Hematopoietic multipotent progenitor cell treated with erythropoietin and hydrocortisone succinate and interleukin-3 and kit ligand, for 8 days (in vitro differentiated cells): ENCODE measurements at regions not wholly inside any gene's neighbourhood (a gene's known extent, or its start where the extent isn't known, plus 50 kb on each side); places are given as distances from the start of the nearest gene placed in this dataset.
"Not testable (repeated sequence)": the region's sequence is repeated elsewhere in the genome, so short reads cannot be mapped to it uniquely, and the experiment has no call there.

Source experiments
- DNase-seq: peaks from one replicate; pipeline ENCODE4 v3.0.0-alpha.2; 2015

DNA sequence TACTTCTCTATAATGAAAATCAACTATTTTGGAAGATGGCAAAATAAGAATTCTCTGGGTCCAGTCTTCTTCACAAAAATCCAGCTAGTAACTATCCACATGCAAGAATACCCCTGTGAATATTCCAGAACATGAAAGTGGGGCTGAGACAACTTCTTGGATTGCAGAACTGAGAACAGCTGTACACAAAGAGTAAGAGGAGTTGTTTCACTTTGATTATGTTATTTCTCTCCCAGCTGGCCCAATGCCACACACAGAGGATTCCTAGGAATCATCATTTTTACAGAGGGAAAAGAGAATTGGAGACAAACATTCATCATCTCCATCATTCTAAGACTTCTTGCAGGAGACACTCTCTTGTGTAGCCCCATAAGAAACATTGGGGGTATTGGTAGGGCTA is 782.2 kb upstream of the LCORL start:
- DNase-seq, result no peak

DNA sequence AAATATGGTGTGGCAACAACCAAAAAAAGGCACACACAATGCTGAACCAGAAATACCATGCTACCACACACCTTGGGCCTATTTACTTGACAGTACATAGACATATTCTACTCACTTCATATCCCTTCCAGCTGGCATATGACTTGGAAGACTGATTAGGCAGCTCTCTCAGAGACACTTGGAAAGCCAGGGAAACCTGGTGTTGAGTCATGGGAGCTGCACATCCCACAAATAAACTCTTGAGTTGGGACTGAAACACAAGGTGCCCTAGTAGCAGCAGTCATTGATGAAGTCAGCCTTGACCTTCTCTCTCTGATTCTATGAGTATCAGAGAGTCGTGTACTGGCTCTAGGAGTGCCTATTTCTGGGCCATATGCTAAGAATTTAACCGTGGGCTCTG is 776.6 kb upstream of the LCORL start:
- no peak for DNase-seq

DNA sequence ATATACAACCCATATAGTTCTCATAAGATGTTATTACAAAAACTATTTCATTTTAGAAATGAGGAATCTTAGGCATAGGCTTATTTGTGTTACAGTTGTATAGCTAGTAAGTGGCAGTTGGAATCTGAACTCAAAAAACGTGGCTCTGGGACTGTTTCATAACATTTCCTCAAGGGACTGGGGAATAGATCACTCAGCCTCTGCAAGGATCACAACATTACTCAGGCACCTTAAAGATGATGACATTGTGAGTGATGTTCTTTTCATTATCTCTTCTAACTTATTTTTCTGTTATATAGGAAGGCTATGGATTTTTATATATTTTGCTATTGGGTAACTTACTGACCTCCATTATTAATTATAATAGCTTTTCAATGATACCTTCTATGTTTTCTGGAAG is 774.2 kb upstream of the LCORL start:
- DNase-seq, result no peak

GRCh38 chr4:18777190-18777930 is 755.8 kb upstream of the LCORL start:
- no peak for DNase-seq

DNA sequence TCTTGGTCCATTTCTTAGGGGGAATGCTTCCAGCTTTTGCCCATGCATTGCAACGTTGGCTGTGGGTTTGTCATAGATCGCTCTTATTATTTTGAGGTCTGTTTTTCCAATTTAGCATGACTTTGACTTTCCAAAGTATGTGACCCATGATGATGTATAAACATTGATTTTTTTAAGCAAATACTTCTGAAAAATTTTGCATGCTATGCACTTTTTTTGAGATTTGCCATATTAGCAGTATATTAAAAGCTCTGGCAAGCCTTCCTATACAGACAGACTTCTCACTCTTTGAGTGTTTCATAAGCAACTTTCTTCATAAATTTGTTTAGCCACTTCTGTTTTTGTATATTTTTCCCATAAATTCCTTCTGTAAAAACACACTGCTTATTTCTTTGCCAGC is 746.4 kb upstream of the LCORL start:
- no peak for DNase-seq

- DNase-seq, result no peak
These were observed 735.1 kb upstream of the LCORL start for GRCh38 chr4:18756671-18757070.

DNA sequence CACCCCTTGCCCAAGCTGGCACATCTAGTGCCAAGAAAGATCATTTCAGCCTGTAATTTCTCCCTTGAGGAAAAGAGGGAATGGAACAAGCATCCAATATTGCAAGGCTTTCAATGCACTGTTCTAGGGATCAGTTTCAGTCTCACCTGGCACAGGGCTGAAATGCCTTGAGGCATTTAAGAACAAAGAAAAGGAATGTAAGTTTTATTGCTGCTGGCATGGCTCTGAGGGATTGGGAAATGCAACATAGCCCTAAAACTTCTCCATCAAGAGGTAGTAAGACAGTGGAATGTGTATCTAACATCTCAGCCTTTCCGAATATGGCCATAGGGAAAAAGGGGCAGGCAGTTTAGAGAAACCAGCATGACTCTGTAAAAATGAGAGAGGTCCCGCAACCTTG is 732.6 kb upstream of the LCORL start:
- DNase-seq, result no peak

DNA sequence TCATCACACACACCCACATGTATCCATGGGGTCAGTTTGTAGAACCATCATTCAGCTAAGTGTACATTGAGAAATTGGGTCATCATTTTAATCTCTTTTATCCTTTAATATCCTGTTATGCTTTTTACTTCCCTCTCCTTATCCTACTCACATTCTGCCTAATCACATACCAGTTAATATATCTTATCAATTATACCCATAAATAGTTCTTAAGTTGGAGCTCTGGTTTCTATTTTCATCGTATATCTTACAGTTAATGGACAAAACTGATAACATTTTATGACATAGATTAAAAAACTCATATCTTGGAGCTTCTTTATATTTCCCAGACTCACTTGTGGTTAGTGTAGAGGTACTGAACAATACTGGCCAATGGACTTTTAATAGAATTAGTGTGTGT is 729.5 kb upstream of the LCORL start:
- DNase-seq, result no peak

DNA sequence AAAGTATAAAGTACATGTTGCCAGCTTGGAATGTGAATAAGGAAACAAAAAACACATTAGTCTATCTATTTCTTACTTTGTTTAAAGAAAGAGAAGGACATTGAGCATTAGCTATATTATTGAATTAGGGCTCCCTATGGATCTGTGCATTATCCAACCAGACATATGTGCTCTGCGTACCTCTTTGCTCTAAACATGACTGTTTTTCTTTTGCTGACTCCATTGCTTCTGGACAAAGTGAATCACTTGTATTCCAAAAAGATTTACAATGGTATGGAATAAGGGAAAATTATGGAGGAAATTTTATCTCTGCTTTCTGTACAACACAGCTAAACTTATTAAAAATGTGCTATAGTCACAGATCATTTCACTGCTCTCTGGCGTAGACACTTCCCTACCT is 727.8 kb upstream of the LCORL start:
- no peak for DNase-seq

GRCh38 chr4:18736551-18736950 is 715.0 kb upstream of the LCORL start:
- DNase-seq, result no peak

GRCh38 chr4:18735740-18736268 is 714.2 kb upstream of the LCORL start:
- no peak for DNase-seq

GRCh38 chr4:18734405-18734804 is 712.9 kb upstream of the LCORL start:
- no peak for DNase-seq

DNA sequence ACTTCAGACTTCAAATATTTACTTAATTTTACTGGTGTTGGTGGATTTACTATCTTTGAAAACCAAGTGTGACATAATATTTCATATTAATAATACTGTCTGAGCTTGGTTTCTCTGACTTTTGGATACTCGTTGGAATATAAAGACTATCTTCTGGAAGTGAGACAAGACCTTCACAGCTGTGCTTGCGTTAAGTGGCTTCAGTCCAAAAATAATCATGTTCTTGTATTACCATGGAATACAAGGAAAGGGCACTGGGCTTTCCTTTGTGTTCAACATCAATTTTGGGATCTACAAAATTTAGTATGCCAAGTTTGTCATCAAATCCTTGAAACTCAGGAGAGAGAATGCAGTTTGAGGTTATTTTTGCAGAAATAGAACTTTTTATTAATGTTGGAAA is 712.4 kb upstream of the LCORL start:
- DNase-seq, result no peak

DNA sequence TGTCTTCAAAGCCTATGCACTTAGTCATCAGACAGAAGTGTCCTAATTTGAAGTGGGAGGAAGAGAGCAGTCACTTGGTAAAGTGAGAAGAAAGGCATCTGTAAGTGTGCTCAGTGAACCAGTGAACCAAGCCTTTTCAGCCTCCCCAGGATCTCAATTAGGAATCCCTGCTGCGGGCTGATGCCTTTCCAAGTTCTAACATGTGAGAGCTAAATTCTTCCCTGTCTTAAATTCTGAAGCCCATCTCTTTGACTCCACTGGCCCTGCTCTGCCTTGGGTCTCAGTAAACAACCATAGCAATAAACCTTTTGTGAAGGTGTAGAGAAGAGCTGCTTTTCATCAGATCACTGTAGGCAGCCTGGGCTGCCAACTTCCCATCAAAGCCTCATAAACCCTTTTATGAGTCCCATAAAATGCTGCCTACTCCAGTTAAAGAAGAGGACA is 701.2 kb upstream of the LCORL start:
- no peak for DNase-seq

DNA sequence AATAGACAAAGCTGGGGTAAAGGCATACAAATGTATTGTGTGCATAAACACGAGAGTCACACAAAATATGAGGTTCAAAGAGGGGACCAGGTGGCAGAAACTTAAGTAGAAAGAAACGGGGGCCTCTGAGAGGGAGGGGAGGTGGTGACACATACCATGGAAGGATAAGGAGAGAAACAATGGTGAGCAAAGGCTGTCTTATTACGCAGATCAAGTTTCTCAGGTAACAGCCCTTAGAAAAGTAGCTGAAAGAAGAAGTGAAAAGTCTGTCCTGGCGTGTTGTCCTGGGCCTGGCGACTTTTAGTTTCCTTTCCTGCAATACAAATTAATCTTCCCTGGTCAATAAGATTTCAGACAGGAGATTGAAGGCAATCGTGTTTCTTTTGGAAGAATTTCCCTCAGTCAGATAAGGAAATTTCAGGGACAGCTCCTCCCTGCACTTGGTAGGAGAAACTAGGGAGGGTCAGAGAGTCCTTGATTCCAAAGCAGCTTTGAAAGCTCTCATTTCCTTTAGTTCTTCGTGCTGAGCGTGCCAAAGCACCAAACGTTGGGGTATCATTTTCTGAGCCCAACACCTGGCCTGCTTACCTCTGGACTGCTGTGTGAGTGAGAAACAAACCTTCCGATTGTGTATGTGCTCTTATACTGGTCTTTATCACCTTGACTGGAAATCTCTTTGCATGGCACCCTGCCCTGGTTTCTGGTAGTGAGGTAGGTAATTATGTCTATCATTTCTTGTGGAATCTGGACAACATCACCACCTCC is 676.7 kb upstream of the LCORL start:
- DNase-seq, result no peak

GRCh38 chr4:18695733-18696527 is 674.4 kb upstream of the LCORL start:
- no peak for DNase-seq

DNA sequence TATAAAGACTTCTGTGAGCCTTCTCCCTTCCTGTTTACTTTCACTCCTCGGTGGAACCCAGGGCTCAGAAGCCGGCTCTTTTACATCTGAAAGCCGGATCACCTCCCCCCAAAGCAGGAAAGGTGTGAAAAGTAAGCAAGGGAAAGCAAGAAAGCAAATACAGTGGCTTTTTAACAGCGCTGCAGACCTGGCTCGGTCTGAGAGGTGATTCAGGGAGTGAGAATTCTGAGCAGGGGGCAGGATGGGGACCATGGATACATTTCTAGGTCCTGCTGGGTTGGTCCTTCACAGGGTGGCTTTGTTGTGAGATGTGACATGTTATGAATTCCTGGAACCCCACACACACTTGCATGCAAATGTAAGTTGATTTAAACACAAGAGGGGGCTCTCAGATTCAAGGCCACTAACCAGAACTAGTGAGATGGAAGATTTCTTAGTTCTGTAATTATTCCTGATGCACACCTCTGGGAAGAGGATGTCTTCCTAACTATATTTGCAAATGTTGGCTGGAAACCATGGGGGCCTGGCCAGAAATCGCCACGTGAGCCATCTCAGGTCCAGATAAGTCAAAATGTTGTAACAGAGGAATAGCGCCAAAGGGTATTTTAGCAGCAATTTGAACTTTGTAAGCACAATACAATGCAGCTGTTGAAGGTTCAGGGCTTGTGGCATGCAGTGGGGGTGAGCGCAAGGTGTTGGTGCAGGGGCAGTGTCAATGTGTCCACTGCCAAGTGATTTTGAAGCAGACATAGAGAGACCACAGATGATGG is 670.1 kb upstream of the LCORL start:
- DNase-seq, result no peak

DNA sequence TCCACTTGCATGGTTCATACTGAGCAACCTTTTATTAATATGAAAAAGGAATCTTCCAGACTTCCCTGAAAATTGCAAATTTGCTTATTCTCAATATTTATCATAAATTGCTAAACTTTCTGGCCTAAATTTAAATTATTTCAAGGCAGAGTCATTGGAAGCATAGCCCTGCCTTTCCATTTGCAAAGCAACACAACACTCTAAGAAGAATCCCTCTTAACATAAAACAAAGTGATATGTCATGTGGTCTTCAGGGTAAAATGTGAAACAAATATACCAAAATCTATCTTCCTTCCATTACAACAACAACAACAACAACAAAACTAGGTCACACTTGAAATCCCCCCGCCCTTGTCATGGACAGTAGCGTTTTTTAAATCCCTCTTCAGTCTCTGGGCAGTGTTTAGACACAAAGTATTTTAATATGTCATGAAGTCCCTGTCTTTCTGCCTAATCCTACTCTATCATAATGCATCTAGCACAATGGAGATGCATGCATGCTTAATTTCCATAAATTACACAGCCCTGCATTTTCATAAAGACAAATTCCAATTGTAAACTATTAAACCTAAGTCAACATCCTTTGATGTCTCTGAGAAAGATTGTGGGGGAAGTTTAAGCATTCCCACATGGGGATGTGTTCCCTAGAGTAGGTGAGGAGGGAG is 668.9 kb upstream of the LCORL start:
- no peak for DNase-seq

DNA sequence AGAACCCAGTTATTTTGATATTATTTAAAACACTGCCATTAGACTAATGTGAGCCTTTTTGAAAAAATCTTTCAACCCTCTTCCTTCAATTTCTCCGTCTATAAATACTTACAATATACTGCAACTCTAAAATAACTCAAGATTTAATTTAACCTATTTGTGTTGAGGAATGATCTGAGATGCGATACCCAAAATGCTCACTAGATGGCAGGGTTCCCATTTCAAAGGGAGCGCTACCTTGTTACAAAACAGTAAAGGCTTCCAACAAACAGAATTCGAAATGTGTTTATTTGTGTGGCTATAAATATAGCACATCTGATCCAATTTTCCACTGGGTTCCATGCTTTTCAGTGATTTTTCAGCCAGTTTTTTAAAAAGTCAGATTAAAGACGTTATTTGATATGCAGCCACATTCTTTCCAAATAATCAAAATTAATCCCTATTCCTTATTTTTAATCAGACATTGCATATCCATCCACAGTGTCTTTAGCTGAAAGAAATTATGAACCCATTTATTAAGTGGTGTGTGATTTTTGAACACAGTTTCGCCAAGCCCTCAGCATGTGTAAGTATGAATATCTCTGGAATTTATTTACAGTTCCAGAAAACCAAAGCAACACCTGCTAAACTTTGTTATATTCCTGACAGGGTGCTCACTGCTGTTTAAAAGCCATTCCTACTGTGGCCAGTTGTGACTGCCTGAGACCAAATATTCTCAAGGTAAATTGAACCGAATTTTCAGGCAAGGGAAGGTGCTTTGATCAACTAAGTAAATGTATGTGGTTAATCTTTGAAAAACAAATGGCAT is 668.0 kb upstream of the LCORL start:
- peak; percentile 44 for DNase-seq

DNA sequence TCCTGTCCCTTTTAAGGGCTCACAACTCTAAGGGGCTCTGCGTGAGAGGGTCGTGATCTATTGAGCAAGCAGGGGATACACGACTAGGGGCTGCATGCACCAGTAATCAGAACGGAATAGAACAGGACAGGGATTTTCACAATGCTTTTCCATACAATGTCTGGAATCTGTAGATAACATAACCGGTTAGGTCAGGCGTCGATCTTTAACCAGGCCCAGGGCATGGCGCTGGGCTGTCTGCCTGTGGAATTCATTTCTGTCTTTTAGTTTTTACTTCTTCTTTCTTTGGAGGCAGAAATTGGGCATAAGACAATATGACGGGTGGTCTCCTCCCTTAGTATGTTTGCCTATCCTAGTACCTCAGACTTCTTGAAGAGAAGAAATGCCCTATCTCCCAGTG is 666.8 kb upstream of the LCORL start:
- DNase-seq, result not testable (repeated sequence)

GRCh38 chr4:18686338-18687037 is 664.9 kb upstream of the LCORL start:
- no peak for DNase-seq
